UCSD-AML1 (cell line): ENCODE measurements at regions not wholly inside any gene's neighbourhood (a gene's known extent, or its start where the extent isn't known, plus 50 kb on each side); places are given as distances from the start of the nearest gene placed in this dataset.

Experiments
- DNase-seq: peaks from one replicate; lab custom pipeline; 2025; ENCODE audit not compliant: unreplicated experiment; lab: John Stamatoyannopoulos, UW

GRCh38 chr11:103623933-103624332 is 412.5 kb upstream of the DDI1 start:
- no peak for DNase-seq

DNA sequence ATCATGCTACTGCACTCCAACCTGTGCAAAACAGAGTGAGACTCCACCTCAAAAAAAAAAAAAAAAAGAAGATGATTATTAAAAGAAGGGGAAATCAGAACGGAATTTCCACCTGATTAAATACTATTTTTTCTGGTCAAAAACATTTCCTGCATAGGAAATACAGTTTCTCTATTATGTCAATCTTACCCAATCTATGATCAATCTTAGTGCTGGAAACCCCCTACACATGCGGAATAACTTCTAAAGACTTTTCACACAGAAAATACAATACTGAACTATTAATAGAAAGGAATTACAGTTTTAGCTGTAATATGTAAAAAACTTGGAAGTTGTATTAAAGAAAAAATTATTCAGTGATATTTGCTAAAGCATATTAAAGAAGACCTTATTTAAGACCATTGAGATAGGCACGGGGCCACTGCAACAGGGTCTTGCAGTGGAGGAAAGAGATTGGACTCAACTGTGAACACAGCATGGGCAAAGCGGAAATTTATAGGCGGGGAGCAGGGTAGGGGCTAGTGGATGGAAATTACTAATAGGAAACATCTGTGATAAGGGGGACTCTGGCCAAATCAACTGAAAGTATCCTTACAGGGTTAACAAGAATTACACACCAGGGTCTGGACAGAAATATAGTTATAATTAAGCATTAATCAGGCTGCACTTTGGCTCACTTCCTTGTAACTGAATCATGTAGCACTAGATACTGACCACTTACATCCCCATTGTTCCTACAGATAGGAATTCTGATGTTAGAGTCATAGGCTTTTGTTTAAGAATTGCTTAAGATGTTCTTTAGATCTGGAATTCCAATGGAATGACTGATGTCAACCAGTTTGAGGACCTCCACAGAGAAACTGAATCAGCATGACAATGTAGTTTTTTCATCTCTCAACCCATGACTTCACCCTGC is 411.5 kb upstream of the DDI1 start:
- no peak for DNase-seq

DNA sequence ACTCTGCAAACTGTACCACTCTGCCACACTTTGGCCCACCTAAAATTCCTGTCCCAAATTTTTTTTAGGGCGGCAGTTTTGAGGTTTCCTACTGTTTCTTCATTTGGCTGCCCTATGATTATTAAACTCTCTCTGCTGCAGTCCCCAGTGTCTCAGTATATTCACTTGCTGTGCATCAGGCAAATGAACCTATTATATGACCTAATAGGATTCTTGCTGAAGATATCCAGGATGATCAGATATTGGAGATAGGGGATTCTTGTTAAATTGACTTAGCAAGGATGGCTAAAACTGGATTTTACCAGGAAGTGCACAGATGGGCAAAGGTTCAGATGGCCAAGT is 410.8 kb upstream of the DDI1 start:
- DNase-seq: no peak

DNA sequence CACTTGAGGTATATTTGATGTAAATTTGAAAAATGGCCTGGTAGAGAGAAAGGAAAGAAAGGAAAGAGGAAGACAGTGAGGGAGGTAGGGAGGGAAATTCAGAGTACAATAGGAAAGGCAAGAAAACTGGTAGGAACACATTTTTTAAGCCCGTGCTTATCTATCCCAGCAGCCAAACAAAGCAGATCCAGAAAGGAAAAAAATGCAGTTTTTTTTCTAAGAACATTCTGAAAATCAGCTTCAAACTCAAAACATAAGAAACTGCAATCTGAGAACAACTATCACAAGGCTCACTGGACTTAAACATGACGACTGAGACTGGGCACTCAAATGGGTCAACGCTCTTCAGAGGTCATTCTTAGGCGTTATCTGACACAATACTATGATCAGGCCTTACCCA is 408.3 kb upstream of the DDI1 start:
- no peak for DNase-seq

DNA sequence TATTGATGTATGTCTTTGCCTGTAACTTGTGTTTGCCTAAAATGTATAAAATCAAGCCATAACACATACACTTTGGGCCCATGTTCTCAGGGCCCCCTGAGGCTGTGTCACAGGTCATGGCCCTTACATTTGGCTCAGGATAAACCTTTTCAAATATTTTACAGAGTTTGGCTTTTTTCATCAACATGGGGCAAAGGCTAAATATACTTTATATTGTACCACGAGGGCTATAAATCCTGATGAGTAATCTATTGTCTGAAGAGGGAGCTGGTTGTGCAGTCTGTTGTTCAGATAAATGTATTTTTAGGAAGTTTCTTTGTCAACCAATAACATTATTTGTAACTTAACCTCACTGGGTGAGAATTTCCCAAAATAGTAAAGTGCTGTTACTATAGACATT is 404.6 kb upstream of the DDI1 start:
- no peak for DNase-seq

DNA sequence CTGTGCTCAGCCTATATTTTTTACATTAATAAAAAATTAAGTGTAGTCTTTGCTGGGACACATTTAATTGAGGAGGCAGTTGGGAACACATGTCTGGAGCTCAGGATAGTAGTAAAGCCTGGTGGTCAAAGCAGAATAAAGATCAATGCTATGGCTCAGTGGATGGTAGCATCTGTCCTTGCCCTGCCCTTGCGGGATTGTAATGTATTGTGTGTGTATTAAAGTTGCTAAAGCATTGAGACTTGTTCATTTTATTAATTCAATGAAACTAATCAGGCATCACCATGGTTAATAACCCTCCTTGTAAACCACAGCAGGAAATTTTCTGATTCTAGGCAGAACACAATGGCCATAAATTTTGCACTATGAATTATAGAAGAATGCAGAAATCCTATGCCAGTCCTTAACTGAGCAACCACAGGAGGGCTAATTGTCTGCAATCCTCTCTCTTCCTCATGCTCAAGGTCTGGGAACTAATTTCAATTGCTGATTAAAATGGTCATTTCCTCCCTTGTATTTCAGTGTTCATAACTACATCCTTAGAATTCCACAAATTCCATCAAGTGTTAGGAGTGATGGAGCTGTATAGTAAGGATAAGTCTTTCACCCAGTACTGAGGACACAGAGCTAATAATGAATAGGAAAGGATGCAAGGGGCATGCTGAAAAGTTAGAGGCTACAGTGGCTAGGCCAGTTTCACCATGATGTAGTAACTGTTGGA is 403.2 kb upstream of the DDI1 start:
- DNase-seq: no peak

DNA sequence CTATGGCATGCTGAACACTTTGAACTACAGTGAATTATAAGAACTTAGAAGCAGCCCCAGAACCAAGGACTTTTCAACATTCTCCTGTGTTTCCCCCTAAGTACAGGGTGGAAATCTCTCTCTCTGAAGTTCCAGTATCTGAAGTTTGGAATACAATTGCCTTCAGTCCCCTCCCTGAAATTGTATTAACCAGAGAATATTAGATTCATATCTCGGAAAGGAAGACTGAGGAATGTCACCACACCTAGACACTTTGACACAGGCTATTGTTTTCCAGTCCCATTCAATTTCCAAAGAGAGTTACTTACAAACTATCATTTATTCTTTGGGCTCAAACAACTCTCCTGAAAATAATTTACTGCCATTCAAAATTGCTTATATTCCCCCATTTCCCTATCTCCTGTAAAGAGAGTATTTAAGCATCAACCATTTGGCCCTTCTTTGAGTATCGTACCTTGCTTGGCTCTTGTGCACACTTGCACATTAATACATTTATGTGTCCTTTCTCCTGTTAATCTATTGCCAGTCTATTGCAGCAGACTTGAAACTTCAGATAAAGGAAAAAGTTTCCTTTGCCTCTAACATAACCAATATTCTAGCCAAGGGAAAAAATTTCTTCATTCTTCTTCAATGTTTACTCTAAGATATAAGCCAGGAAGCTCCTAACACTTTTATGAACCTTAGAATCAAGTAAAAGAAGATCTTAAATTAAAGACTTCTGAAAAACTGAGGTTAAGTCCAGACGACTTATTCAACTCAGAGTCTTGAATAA is 402.4 kb upstream of the DDI1 start:
- no peak for DNase-seq

- no peak for DNase-seq
These were observed 400.2 kb upstream of the DDI1 start for GRCh38 chr11:103636232-103636631.

DNA sequence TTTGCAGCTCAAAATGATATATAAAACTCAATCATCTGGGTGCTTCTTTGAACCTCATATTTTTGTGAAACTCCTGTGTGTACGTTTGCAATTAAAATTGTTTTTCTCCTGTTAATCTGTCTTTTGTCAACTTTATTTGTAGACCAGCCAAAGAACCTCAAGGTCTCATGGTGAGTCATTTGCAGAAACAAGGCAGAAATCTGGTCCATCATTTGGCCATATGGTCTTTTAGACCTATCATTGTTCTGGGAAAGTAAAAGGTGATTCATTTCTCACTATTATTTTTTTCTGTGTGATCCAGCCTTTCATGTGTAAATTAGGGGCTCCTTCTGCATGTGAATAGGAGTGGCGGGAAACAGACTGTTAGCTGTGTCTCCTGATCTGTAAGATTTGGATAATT is 399.1 kb upstream of the DDI1 start:
- no peak for DNase-seq

DNA sequence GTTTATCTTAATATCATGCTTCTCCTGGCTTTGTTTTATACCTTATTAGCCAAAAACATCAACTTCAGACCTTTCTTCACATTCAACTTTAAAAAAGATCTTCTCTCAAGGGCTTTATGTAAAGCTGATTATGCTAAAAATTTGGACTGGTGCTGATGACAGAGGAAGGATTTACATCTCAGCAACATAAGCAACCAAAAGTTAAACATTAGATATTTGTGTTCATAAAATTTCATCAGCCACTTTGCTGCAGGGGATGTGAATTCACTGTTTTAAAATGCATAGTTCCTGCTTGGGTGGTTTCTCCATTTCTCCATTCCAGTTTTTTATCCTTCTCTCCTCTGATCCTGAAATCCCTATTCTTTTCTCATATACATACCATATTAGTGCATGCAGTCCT is 398.6 kb upstream of the DDI1 start:
- no peak for DNase-seq

DNA sequence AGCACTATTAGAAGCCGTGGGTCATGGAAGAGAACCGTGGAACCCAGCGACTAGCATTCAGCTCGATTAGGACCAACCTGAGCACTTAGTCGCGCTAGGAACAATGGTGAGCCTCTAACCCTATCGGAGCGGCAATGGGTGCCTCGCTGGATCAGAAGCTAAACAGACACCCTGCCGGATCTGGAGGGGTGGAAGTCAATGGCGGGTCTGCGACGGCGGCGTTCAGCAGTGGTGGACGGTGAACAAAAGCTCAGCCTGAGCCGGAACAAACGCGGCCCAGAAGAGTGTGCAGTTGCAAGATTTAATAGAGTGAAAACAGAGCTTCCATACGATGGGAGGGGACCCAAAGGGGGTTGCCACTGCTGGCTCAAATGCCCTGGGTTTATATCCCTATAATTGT is 391.8 kb upstream of the DDI1 start:
- DNase-seq: no peak

- DNase-seq: no peak
These were observed 388.4 kb upstream of the DDI1 start for GRCh38 chr11:103648054-103648453.

GRCh38 chr11:103648670-103649400 is 387.6 kb upstream of the DDI1 start:
- DNase-seq: no peak

- no peak for DNase-seq
These were observed 387.0 kb upstream of the DDI1 start for GRCh38 chr11:103649401-103649895.

DNA sequence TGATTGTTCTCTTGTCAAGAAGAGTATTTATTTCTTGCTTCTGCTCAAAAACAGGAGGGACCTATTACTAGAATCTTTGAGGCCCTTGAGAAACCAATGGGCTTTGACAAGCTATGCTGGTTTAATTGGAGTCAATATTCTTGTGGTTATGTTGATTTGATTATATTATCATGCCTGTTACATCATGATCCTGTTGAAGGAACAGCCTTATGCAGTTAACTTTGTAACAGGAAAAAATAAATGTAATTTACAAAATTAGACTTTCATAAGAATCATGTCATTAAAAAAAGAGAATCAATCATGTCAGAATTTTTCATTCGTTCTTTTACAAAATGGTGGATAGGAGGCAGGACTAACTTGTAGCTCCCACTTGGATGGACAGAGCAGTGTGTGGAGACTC is 386.1 kb upstream of the DDI1 start:
- DNase-seq: no peak

GRCh38 chr11:103651341-103651998 is 385.0 kb upstream of the DDI1 start:
- DNase-seq: no peak

DNA sequence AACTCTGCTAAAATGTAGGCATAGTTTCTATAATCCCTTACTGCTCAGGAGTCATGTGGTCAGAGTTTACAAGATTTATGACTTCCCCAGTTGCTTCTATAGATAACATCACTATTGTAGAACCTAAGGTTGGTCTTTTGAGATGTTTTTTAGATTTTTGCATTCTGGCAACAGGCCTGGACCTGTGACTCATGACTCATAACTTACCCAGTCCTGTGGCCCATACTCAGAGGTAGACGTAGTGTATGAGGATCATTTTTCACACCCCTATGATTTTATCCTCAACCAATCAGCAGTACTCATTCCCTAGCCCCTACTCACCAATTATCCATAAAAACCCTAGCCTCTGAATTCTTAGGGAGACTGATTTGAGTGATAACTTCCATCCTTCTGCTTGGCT is 384.4 kb upstream of the DDI1 start:
- DNase-seq: no peak

GRCh38 chr11:103656382-103656781 is 380.1 kb upstream of the DDI1 start:
- DNase-seq: no peak

- DNase-seq: no peak
These were observed 377.2 kb upstream of the DDI1 start for GRCh38 chr11:103659206-103659618.

DNA sequence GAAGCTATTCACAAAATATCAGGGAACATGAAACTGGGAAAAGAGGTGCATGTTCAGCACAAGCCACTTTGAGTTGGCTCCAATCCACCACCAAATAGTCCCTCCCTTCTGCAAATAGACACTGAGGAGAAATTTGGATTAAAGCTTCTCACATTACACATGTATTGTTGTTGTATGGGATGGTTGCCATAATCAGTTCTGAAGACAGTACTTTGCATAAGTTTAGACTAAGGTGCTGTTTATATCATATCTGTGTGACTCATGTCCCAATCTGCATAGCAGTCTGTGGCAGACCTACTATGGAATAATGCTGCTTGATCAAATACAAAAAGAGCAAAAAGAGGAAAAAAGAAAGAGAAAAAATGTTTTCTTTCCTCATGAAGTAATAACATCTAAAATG is 376.7 kb upstream of the DDI1 start:
- no peak for DNase-seq
